Kidney tubule cell (primary cell): ENCODE measurements at regions not wholly inside any gene's neighbourhood (a gene's known extent, or its start where the extent isn't known, plus 50 kb on each side); places are given as distances from the start of the nearest gene placed in this dataset.

Source experiments
- DNase-seq: peaks from one replicate; pipeline ENCODE4 v3.0.0-alpha.2; 2018; ENCODE audit warnings: low spot score

DNA sequence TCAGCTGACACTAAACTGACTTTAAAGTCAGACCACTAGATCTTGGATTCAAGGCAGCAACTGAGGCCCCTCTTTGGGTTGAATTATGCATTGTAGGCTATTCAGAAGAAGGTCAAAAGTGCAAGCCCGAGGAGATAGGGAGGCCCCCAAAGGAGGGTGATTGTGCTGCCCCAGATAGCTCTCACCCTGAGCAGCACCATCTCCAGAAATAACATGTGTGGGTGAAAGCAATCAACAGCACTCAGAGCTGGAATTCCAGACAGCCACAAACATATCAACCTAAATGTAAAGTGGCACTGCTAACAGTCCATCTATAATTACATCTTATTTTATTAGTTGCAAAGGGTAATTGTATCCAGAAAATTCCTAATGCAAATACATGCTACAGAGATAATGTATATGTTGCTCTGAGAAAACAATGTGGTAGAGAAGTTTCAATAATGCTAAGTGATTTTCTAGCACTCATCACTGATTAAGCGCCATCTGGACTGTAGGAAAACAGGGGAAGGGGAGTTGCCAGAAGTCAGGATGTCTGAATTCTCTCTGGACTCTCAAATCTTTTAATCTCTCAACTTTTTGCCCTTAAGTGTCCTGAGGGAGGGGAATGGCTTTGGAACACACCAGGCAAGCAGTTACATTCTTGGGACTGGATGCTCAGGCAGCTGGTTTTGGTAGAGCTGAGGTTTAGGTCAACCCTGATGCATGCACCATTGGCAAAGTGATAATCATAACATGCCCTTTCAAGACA lies 61.8 kb upstream of the SFRP2 start:
- DNase-seq, result no peak

DNA sequence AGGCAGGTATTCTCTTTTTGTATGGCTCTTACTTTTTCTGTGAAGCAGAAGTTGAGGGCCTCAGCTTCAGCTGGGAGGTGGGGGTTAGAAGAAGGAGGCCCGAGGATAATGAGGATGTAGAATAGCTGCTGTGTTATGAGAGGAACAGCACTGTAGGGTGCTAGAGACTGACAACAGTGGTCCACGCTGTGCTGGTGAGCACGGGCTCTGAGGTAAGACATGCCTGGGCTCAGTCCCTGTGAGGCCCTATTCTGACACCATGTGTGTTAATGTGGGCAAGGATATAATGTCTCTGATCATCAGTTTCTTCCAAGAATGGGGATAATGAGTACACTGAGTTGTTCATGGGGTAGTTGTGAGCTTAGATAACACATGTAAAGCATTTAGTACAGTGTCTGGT lies 55.3 kb upstream of the SFRP2 start:
- DNase-seq, result no peak
